ENCODE measurements at regions not wholly inside any gene's neighbourhood (a gene's known extent, or its start where the extent isn't known, plus 50 kb on each side); places are given as distances from the start of the nearest gene placed in this dataset.

DNA sequence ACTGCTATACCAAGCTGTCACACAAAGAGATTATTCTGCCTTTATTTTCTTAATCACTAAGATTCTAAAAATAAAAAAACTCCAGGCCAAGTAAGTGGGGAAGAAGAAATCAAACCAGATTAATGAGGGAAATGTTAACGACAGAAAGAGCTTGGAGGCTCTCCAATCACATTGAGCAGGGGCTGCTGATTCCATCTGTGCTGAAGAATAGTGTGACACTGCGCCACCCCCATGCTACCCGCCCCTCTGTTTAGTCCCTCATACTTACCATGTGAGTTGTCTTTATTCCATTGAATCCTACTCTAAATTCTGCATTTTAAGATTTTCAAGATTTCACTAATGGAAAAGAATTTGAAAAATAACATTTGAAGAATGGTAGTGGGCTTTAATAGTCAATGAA lies 998.0 kb upstream of the CDH2 start:
- no peaks in the 10 kb centered on the region for H3K36me3 ChIP-seq (ENCODE audit: insufficient read depth)
- H3K27ac ChIP-seq (ENCODE audit: low read depth): no peak overlapping the region
- WGBS: 64% methylated on average over 3 of the region's 3 CpGs
- no peaks in the 10 kb centered on the region for H3K4me1 ChIP-seq (ENCODE audit: insufficient read depth)
- DNase-seq (ENCODE audit: extremely low spot score): no peak
- H3K4me3 ChIP-seq (ENCODE audit: low read depth, low read length): no peak overlapping the region

DNA sequence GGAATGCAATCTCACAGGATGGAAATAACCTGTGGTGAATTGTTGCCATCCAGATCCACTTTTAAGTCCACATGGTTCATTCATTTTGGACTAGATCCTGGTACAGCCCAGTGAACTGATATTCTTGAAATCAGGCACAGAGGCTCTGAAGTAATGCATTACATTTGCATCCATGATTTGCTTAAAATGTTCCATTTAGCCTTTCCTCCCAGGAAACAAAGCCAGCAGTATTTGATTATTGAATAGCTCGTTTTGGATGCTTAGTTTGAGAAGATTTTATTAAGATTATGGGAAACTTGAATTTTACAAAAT lies 995.8 kb upstream of the CDH2 start:
- Histone ChIP-seq H3K27ac (ENCODE audit: low read depth) (no peak overlapping the region), H3K4me3 (ENCODE audit: low read depth, low read length) (no peak overlapping the region), H3K4me1 (ENCODE audit: insufficient read depth) (no peaks in the 10 kb centered on the region), H3K36me3 (ENCODE audit: insufficient read depth) (no peaks in the 10 kb centered on the region)
- 45% methylated on average over 1 of the region's 1 CpG for WGBS
- no peak for DNase-seq (ENCODE audit: extremely low spot score)

DNA sequence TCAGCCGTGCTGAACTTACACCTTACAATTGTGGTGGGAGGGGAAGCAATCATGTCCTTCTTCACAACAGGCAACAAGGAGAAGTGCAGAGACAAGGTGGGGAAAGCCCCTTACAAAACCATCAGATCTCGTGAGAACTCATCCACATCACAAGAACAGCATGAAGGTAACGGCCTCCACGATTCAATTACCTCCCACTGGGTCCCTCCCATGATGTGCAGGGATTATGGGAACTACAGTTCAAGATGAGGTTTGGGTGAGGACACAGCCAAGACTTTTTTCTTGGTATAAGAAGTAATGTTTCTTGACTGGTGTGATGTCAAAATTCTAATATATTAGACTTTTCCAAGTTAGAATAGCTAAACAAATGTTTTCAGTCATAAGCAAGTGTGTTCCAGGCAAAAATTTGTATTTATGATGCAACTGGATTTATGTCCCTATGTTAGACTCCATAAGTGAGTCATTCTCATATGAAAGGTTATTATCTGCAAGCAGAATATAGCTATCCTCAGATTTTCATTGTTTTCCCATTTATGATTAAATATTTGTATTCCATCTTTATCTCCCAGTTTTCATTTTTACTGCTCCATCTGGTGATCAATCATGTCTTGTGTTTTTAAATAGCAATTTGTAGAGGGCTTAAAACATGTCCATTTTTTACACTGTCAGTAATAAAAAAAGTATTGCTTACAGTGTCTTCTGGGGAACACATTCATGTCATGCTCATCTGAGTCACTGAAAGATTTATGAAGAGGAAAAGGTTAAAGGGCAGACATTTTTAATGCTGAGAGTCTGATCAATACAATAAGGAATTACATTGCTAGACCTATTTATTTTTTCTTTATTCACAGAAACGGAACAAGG lies 995.2 kb upstream of the CDH2 start:
- 53% methylated on average over 5 of the region's 5 CpGs for WGBS
- H3K4me3 ChIP-seq (ENCODE audit: low read depth, low read length): no peak overlapping the region
- H3K36me3 ChIP-seq (ENCODE audit: insufficient read depth): no peaks in the 10 kb centered on the region
- H3K27ac ChIP-seq (ENCODE audit: low read depth): no peak overlapping the region
- no peak for DNase-seq (ENCODE audit: extremely low spot score)
- no peaks in the 10 kb centered on the region for H3K4me1 ChIP-seq (ENCODE audit: insufficient read depth)

DNA sequence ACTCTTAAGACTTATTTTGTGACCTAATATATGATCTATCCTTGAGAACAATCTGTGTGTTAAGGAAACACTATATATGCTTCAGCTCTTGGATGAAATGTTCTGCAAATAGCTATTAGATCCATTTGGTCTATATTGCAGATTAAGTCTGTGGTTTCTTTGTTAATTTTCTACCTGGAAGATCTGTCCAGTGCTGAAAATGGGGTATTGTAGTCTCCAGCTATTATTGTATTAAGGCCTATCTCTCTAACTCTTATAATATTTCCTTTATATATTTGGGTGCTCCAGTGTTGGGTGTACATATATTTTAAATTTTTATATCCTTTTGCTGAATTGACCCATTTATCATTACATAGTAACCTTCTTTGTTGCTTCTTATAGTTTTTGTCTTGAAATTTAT lies 992.7 kb upstream of the CDH2 start:
- no peaks in the 10 kb centered on the region for H3K36me3 ChIP-seq (ENCODE audit: insufficient read depth)
- no peak for DNase-seq (ENCODE audit: extremely low spot score)
- H3K4me3 ChIP-seq (ENCODE audit: low read depth, low read length): no peak overlapping the region
- H3K4me1 ChIP-seq (ENCODE audit: insufficient read depth): no peaks in the 10 kb centered on the region
- H3K27ac ChIP-seq (ENCODE audit: low read depth): no peak overlapping the region

DNA sequence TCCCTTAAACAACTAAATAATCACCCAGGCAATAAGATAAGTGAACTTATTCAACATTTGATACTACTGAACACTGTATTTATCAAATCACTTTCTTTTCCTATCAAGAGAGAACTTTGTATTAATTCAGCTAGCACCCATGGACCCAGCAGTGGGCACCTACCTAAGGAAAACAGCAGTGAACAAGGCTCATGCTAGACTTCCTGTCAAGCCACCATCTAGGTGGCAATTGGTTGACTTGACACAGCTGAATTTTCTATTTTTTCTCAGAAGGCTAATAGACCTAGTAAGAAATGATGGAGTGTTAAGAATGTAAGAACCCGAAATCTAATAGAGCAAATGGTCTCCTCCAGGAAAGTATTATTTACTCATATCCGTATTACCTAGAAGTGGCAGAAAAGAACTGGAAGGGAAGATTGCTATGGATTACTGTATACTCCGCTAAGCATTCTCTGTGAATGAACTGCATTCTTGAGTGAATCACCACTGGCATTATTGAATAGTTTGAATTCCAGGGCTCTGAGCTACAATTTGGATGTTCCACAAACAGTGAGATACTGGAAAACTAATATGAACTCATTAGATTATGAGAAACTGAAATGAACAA lies 988.2 kb upstream of the CDH2 start:
- Histone ChIP-seq H3K36me3 (ENCODE audit: insufficient read depth) (no peaks in the 10 kb centered on the region), H3K27ac (ENCODE audit: low read depth) (no peak overlapping the region), H3K4me1 (ENCODE audit: insufficient read depth) (no peaks in the 10 kb centered on the region), H3K4me3 (ENCODE audit: low read depth, low read length) (no peak overlapping the region)
- 50% methylated on average over 3 of the region's 3 CpGs for WGBS
- DNase-seq (ENCODE audit: extremely low spot score): no peak

DNA sequence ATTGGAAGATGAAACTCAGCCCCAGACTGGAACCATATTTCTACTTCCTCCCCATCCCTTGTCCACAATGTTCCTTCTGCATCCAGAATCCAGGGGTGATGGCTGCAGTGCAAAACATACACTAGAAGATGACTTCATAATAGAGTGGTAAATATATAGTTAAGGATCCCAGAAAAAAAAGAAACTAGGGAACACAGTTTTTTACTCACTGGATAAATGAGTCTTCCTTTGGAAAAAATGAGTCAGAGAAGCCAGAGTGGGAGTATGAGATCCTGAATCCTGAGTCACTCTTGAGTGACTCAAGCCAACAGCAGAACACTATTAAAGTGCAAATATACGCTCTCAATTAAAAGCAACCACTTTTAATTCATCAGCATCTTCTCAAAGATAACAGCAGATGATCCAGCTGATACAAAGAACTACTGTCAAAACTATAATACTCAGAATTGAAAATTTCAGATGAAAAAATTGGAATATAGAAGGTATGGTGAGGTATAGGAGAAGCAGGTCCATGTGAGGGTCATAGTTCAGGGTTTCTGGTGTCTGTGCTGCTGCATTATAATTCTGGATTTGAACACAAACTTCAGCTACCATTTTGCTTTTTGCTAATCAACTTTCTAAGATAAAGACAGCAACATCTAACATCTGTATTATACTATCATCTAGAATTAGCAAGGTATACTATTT lies 987.2 kb upstream of the CDH2 start:
- DNase-seq (ENCODE audit: extremely low spot score): no peak
- Histone ChIP-seq H3K27ac (ENCODE audit: low read depth) (no peak overlapping the region), H3K4me1 (ENCODE audit: insufficient read depth) (no peaks in the 10 kb centered on the region), H3K4me3 (ENCODE audit: low read depth, low read length) (no peak overlapping the region), H3K36me3 (ENCODE audit: insufficient read depth) (no peaks in the 10 kb centered on the region)
- 45% methylated on average over 1 of the region's 1 CpG for WGBS

DNA sequence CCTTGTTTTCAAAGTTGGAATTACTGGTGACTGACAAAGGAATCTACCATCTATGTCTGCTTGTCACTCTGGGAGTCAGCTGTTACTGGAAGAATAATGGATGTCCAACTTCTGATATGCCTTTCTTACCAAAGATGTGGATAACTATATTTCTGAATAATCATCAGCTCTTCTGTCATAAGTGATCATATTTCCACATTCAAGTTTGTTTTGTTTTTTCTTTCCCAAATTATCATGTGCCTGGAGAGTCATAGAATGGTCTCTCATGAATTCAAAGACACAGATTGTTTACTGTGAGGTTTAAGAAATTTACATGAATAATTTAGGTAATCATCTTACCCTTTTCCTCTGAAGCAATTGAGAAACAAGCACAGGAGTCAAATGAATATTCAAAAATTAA lies 986.7 kb upstream of the CDH2 start:
- H3K27ac ChIP-seq (ENCODE audit: low read depth): no peak overlapping the region
- no peak overlapping the region for H3K4me3 ChIP-seq (ENCODE audit: low read depth, low read length)
- no peak for DNase-seq (ENCODE audit: extremely low spot score)
- no peaks in the 10 kb centered on the region for H3K36me3 ChIP-seq (ENCODE audit: insufficient read depth)
- H3K4me1 ChIP-seq (ENCODE audit: insufficient read depth): no peaks in the 10 kb centered on the region

DNA sequence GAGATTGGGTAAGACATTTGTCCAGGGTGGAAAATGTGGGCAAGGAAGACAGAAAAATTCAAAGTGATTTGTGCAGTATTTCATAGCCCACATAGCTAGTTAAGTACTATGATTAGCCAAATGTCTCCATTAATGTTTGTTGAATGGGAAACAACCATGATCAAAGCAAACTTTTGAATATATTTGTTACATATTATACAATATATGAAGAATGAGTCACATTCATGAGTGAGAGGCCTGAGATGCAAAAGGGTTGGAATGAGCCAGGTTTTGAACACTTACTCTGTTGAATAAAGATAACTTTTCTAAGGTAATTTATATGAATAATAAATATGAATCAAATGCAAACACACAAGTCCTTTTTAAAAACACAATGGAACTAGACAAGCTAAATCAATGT lies 984.5 kb upstream of the CDH2 start:
- Histone ChIP-seq H3K36me3 (ENCODE audit: insufficient read depth) (no peaks in the 10 kb centered on the region), H3K27ac (ENCODE audit: low read depth) (no peak overlapping the region), H3K4me1 (ENCODE audit: insufficient read depth) (no peaks in the 10 kb centered on the region), H3K4me3 (ENCODE audit: low read depth, low read length) (no peak overlapping the region)
- DNase-seq (ENCODE audit: extremely low spot score): no peak

DNA sequence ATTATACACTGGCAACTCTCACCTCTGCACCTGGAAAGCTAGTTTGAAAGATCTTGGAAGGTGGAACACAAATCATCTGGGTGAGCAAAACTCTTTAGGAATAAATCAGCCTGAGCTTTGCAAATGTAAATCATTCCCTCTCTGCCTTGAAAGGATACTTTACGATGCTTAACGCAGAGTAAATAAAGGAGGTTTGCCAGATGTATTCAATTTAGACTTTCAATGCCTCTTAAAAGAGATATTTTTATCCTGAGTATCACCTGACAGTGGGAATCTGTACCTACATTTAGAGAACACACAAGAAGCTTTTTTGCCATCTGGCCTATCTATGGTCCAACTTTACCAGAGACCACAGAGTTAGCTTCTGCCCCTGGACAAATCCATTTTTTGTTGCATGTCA lies 983.2 kb upstream of the CDH2 start:
- no peak overlapping the region for H3K27ac ChIP-seq (ENCODE audit: low read depth)
- H3K36me3 ChIP-seq (ENCODE audit: insufficient read depth): no peaks in the 10 kb centered on the region
- no peak for DNase-seq (ENCODE audit: extremely low spot score)
- no peak overlapping the region for H3K4me3 ChIP-seq (ENCODE audit: low read depth, low read length)
- no peaks in the 10 kb centered on the region for H3K4me1 ChIP-seq (ENCODE audit: insufficient read depth)
- 15% methylated on average over 2 of the region's 2 CpGs for WGBS

DNA sequence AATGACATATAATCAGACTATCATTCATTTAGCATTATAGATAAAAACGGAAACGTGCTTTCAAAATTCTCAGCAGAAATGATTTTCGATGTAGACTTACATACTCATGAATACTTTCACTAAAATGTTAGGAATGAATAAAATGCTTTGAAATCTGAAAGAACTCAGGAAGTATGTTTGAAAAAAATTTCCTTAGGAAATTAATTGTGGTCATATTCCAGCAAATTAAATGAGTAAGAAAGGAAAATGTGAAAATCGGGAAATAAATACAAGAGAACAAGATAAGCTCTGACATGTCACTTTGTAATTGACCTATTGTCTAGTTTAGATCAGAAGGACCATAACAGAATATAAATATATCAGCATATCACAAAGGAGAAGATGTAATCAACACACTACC lies 981.0 kb upstream of the CDH2 start:
- no peak for DNase-seq (ENCODE audit: extremely low spot score)
- Histone ChIP-seq H3K27ac (ENCODE audit: low read depth) (no peak overlapping the region), H3K4me3 (ENCODE audit: low read depth, low read length) (no peak overlapping the region), H3K36me3 (ENCODE audit: insufficient read depth) (no peaks in the 10 kb centered on the region), H3K4me1 (ENCODE audit: insufficient read depth) (no peaks in the 10 kb centered on the region)
- 89% methylated on average over 4 of the region's 4 CpGs for WGBS

DNA sequence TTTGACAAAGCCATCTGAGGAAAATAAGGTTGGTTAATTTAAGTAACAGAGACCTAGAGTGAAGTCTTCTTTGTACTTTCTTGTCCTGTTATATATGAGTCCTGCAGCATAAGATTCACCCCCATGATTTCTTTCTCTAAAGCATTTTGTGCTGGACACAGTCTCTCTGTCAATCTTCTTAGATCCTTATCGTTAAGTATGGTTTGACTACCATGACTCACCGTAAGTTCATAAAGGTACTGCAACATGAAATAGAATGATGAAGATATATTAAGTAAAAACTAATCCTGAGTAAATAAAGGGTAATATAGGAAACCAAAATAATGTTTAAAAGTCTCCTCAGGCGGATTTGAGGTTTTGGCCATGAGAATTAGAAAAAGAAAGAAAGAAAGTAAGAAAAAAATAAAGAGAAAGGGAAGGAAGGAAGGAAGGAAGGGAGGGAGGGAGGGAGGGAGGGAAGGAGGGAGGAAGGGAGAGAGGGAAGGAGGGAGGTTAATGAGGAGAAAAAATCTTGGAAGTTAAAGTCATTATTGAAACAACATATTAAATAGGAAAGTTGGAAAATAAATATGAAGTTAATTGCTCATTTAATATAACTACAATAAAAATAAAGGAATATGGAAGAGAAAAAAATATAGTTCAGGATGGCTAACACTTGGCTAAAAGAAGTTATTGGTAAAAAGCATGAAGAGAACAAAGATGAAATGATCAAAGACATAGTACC lies 980.3 kb upstream of the CDH2 start:
- H3K27ac ChIP-seq (ENCODE audit: low read depth): no peak overlapping the region
- H3K4me3 ChIP-seq (ENCODE audit: low read depth, low read length): no peak overlapping the region
- WGBS: 86% methylated on average over 3 of the region's 3 CpGs
- H3K4me1 ChIP-seq (ENCODE audit: insufficient read depth): no peaks in the 10 kb centered on the region
- H3K36me3 ChIP-seq (ENCODE audit: insufficient read depth): no peaks in the 10 kb centered on the region
- DNase-seq (ENCODE audit: extremely low spot score): no peak

DNA sequence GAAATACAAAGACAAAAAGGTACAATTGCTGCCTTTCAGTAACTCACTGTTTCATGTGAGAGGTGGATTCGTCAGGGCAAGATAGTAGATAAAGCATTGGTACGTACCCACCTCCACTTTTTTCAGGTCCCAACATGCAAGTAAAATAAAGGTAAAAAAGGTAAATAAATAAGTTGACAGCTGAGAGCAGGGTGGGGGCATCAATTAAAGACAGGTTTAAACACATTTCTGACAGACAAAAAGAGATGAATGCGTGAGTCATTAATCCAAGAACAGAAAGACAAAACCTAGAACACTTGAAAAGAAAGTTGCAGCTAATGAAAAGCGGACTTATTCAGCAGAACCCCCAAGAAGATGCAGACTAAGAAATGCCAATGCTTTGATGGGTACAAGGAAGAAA lies 979.6 kb upstream of the CDH2 start:
- Histone ChIP-seq H3K4me1 (ENCODE audit: insufficient read depth) (no peaks in the 10 kb centered on the region), H3K4me3 (ENCODE audit: low read depth, low read length) (no peak overlapping the region), H3K27ac (ENCODE audit: low read depth) (no peak overlapping the region), H3K36me3 (ENCODE audit: insufficient read depth) (no peaks in the 10 kb centered on the region)
- 90% methylated on average over 4 of the region's 4 CpGs for WGBS
- DNase-seq (ENCODE audit: extremely low spot score): no peak

DNA sequence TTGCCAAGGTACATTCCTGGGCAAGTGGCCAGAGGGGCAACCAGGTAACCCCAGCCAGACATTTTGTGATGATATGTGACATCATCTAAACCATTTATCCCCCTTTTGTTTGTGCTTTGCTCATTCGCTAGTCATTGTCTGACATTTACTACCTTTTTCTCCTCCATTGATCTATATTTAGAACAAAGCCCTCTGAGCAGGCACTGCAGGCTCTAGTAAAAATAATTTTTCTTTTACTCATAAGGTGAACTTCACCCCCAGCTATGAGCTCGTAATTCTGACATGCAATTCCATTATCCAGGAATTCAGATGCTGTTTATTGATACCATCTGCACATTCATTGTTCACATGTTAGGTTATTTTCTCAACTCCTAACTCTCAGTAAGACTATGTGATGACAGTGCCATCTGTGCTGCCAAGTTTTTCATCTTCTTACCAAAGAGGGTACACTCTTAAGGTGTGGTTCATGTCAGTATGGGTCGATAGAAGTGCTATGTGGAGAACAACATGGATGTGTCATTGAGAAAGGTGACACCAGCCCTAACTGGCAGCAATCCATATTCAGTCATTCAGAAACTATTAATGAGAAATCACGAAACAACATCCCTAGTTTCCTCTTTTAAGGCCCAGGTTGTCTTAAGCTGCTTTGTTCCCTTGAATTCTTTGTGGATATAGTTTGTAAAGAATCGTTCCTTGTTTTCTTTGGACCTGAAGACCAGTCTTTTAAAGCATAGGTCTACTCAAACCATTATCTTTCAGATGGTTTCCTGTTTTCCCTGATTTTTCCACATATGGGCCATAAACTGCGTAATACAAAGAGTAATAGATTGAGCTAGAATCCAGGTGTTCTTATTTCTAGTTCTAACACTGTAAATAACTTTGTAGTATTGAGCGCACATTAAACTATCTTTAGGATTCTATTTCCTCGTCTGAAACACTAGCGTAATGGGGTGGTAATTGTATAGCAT lies 978.1 kb upstream of the CDH2 start:
- no peak for DNase-seq (ENCODE audit: extremely low spot score)
- no peaks in the 10 kb centered on the region for H3K4me1 ChIP-seq (ENCODE audit: insufficient read depth)
- 58% methylated on average over 9 of the region's 9 CpGs for WGBS
- H3K36me3 ChIP-seq (ENCODE audit: insufficient read depth): no peaks in the 10 kb centered on the region
- H3K4me3 ChIP-seq (ENCODE audit: low read depth, low read length): no peak overlapping the region
- no peak overlapping the region for H3K27ac ChIP-seq (ENCODE audit: low read depth)
